CD4-positive, alpha-beta T cell treated with Interleukin-15 for 4 hours (primary cell): ENCODE measurements at regions not wholly inside any gene's neighbourhood (a gene's known extent, or its start where the extent isn't known, plus 50 kb on each side); places are given as distances from the start of the nearest gene placed in this dataset.
"Not testable (repeated sequence)": the region's sequence is repeated elsewhere in the genome, so short reads cannot be mapped to it uniquely, and the experiment has no call there.

Source experiments
- DNase-seq: peaks from one replicate; pipeline ENCODE4 v3.0.0-alpha.2; 2020; ENCODE audit warnings: low spot score

- no peak for DNase-seq
These were observed 73.4 kb upstream of the HMGXB4 start for GRCh38 chr22:35183917-35184316.

GRCh38 chr22:35186492-35186891 lies 70.8 kb upstream of the HMGXB4 start:
- DNase-seq, result no peak

GRCh38 chr22:35188930-35189329 lies 68.4 kb upstream of the HMGXB4 start:
- DNase-seq, result not testable (repeated sequence)

GRCh38 chr22:35189559-35189958 lies 67.7 kb upstream of the HMGXB4 start:
- DNase-seq, result no peak

- no peak for DNase-seq
These were observed 65.9 kb upstream of the HMGXB4 start for GRCh38 chr22:35191412-35191811.

- DNase-seq, result no peak
These were observed 65.0 kb upstream of the HMGXB4 start for GRCh38 chr22:35192129-35192918.

GRCh38 chr22:35195226-35195625 lies 62.1 kb upstream of the HMGXB4 start:
- DNase-seq, result no peak

- no peak for DNase-seq
These were observed 61.5 kb upstream of the HMGXB4 start for GRCh38 chr22:35195821-35196220.

- no peak for DNase-seq
These were observed 60.2 kb upstream of the HMGXB4 start for GRCh38 chr22:35197071-35197470.

- no peak for DNase-seq
These were observed 59.4 kb upstream of the HMGXB4 start for GRCh38 chr22:35197886-35198285.

GRCh38 chr22:35198738-35199137 lies 58.6 kb upstream of the HMGXB4 start:
- DNase-seq, result no peak

GRCh38 chr22:35202376-35202775 lies 54.9 kb upstream of the HMGXB4 start:
- DNase-seq, result no peak

- DNase-seq, result no peak
These were observed 53.7 kb upstream of the HMGXB4 start for GRCh38 chr22:35203583-35203982.

GRCh38 chr22:35204807-35205775 lies 52.2 kb upstream of the HMGXB4 start:
- DNase-seq, result no peak

GRCh38 chr22:35205961-35206360 lies 51.3 kb upstream of the HMGXB4 start:
- DNase-seq, result no peak

- DNase-seq, result no peak
These were observed 50.4 kb upstream of the HMGXB4 start for GRCh38 chr22:35206889-35207288.
